GM12872 (cell line): ENCODE measurements at regions not wholly inside any gene's neighbourhood (a gene's known extent, or its start where the extent isn't known, plus 50 kb on each side); places are given as distances from the start of the nearest gene placed in this dataset.

Experiments
- TF ChIP-seq, protein P1 (sequence below): IDR thresholded peaks from 3 replicates; pipeline ENCODE4 v1.5.1; 2011; ENCODE audit warnings: low read depth, mild to moderate bottlenecking, low read length, moderate library complexity; ENCODE audit not compliant: insufficient read depth

DNA sequence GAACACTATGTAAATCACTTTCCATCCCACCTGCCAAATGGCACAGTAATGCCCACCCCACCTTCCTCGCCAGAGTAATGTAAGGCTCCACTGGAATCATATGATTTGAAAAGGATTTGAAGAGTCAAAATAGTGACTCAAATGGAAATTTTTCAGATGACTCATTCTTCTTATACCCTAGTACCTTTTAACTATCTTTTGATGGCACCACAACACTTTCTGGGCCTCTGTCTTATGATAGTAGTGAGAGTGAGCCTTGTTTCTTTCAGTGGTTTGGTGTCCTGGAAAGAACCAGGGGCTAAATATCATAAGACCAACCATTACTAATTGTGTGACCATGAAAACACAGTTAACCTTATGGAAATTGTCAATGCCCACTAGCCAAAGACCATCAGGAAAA, 235.4 kb upstream of the SLC14A2 start:
- TF ChIP-seq, protein P1, sequence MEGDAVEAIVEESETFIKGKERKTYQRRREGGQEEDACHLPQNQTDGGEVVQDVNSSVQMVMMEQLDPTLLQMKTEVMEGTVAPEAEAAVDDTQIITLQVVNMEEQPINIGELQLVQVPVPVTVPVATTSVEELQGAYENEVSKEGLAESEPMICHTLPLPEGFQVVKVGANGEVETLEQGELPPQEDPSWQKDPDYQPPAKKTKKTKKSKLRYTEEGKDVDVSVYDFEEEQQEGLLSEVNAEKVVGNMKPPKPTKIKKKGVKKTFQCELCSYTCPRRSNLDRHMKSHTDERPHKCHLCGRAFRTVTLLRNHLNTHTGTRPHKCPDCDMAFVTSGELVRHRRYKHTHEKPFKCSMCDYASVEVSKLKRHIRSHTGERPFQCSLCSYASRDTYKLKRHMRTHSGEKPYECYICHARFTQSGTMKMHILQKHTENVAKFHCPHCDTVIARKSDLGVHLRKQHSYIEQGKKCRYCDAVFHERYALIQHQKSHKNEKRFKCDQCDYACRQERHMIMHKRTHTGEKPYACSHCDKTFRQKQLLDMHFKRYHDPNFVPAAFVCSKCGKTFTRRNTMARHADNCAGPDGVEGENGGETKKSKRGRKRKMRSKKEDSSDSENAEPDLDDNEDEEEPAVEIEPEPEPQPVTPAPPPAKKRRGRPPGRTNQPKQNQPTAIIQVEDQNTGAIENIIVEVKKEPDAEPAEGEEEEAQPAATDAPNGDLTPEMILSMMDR = no peak

DNA sequence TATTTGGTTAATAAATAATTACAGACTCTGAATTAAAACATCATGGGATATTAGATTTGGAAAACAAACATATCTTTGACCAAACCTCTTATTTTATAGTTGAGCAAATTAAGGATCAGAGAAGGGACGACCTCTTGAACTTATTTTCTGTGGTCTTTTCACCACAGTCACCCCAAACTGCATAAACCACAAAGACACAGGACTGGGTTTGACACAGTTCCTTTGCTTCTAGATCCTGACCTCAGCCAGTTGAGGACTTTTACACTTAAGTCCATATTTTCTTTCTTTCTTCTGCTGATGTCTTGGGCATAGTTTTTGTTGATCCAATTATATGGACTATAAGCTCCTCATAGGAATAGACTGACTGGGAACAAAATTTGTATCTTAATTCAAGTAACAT, 234.0 kb upstream of the SLC14A2 start:
- TF ChIP-seq, protein P1 = no peak

DNA sequence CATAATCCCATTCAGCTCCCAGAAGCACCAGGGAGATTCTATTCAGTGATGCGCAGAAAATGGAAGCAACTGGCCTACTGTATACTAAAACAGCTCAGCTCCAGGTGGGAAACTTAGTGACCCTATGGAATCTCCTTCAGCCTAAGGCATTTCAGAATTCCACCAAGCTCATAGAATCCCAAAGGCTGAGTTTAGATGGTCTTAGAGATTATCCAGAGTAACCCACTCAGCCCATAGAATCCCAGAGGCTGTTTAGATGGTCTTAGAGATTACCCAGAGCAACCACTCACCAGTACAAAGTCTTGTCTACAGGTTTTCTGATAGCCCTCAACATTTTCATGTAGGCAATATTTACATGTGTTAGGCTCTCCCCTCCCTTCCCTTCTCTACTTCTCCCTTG, 232.0 kb upstream of the SLC14A2 start:
- TF ChIP-seq, protein P1 = no peak

DNA sequence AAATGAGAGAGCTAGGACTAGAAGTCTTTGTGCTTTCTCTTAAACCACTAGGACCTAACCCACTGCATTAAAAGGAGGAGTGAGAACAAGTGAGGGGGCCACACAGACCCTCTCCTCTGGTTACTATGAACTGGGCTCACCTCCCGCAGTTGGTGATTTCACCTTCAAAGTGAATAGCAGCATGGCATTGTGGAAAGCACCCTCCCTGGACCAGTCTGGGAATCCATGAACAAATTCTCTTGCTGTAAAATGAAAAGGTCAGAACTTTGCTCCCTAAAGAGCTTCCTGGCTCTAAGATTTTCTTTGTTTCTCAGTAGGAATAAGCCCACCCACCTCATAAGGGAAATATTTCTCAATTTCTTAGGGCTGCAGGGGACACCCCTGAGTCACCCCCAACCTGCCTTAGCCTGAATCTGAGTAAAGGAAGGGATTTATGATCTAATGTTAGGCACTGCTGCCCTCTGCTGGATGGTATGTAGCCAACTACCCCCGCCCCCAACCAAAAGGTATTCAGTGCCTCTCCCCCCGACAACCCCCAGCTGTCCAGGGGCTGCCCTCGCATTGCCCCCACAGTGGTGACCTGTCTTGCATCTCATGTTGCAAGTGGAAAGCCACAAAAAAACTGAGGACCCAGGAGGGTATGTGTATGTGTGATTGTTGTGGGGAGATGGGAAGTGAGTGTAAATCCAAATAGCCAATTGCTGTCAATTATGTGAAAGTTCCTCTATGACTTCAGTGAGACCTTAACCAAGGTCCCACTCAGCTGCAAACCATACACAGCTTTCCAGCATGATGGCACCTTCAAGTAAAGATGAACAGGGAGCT, 230.9 kb upstream of the SLC14A2 start:
- TF ChIP-seq, protein P1 = peak; percentile 70

DNA sequence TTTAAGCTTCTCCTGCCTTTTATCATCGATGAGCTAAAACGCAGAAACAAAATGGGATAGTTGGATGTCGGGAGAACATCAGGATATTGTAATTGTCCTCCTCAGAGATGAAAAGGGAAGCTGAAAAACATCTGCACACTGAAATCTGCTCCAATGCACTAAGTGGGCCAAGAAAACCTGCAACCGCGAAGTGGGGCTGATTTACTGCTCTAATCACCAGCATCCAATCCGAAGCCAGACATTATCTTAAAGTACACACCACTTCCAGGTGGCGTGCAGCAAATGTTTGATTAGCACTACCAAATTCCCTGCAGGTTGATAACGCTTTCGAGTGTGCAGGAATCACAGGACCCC, 230.3 kb upstream of the SLC14A2 start:
- TF ChIP-seq, protein P1 = no peak

DNA sequence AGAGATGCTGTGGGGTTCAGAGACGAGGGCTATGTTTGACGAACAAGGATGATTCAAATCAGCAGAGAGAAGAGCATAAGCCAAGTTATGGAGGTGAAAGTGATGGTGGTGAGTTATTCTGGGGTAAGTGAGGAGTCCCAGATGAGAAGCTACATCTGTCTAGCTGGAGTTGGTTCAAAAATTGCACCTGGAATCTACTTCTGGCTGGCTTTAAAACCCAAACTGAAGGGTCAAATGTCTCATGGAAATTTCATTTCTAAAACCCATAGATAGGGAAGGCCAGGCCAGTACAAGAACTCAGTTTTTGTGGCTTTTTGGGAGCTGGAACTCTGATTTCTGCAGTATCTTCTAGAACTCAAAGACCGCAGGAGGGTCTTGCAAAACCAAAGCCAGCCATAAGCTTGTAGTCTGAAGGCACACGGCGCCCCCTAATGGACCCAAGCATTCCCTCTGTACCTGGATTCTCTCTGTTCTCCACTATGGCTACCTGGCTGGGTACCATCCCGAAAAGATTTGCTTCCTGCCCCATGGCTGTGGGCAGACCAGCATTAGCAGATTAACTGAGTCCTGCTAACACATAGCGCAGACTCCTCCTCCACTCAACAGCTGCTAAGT, 229.1 kb upstream of the SLC14A2 start:
- TF ChIP-seq, protein P1 = peak; percentile 58

DNA sequence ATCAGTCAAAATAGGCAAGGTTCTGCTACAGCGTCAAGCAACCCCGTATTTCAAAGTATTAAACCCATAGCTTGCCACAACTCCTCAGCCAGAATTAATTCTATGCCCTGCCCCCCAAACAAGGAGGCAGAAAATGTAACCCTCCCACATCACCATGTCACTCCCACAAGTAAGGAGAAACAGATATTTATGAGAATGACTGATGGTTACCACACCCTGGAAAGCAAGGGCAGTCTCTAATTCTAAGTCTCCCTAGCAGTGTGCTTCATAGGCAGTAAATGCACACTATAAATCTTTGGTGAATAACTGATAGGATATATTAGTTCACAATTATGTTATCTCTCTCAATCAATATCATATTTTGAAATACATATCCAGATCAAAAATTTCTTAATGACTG, 228.0 kb upstream of the SLC14A2 start:
- TF ChIP-seq, protein P1 = no peak
